ENCODE measurements at regions not wholly inside any gene's neighbourhood (a gene's known extent, or its start where the extent isn't known, plus 50 kb on each side); places are given as distances from the start of the nearest gene placed in this dataset.

- DNase-seq = no peak
Observed at GRCh38 chr2:120829633-120830025, 94.0 kb downstream of the GLI2 start.

GRCh38 chr2:120830096-120830830 is 94.6 kb downstream of the GLI2 start:
- DNase-seq = no peak

GRCh38 chr2:120831086-120831485 is 95.4 kb downstream of the GLI2 start:
- DNase-seq = no peak

GRCh38 chr2:120831891-120832290 is 96.2 kb downstream of the GLI2 start:
- DNase-seq = no peak

GRCh38 chr2:120832296-120833070 is 96.8 kb downstream of the GLI2 start:
- DNase-seq = no peak

- DNase-seq = no peak
Observed at GRCh38 chr2:120833127-120833675, 97.5 kb downstream of the GLI2 start.

- no peak for DNase-seq
Observed at GRCh38 chr2:120834206-120834605, 98.5 kb downstream of the GLI2 start.

GRCh38 chr2:120836281-120836680 is 100.6 kb downstream of the GLI2 start:
- DNase-seq = no peak

- DNase-seq = no peak
Observed at GRCh38 chr2:120840795-120841487, 105.3 kb downstream of the GLI2 start.

- no peak for DNase-seq
Observed at GRCh38 chr2:120842456-120843439, 107.1 kb downstream of the GLI2 start.

GRCh38 chr2:120844070-120844738 is 108.5 kb downstream of the GLI2 start:
- DNase-seq = no peak

GRCh38 chr2:120845277-120845676 is 109.6 kb downstream of the GLI2 start:
- DNase-seq = no peak

- no peak for DNase-seq
Observed at GRCh38 chr2:120846406-120847095, 110.9 kb downstream of the GLI2 start.

GRCh38 chr2:120847700-120848321 is 112.1 kb downstream of the GLI2 start:
- no peak for DNase-seq

GRCh38 chr2:120849278-120849677 is 113.6 kb downstream of the GLI2 start:
- DNase-seq = no peak

GRCh38 chr2:120850551-120850950 is 114.9 kb downstream of the GLI2 start:
- no peak for DNase-seq

GRCh38 chr2:120851116-120851773 is 115.6 kb downstream of the GLI2 start:
- DNase-seq = no peak

- DNase-seq = no peak
Observed at GRCh38 chr2:120852200-120852815, 116.6 kb downstream of the GLI2 start.

- DNase-seq = no peak
Observed at GRCh38 chr2:120853306-120854013, 117.8 kb downstream of the GLI2 start.
